RWPE1 (cell line): ENCODE measurements at regions not wholly inside any gene's neighbourhood (a gene's known extent, or its start where the extent isn't known, plus 50 kb on each side); places are given as distances from the start of the nearest gene placed in this dataset.

ENCODE experiments used
- CTCF ChIA-PET: fragments of 350-600 bp; sonication (Branson Sonifier 250); formaldehyde crosslinking; extraction: SDS; loops from one replicate; lab custom pipeline; 2021; lab: Yijun Ruan, JAX
- POLR2A ChIA-PET: fragments of 400-600 bp; formaldehyde crosslinking; extraction: SDS; loops from one replicate; lab custom pipeline; 2020; ENCODE audit warnings: antibody characterized with exemption; ENCODE audit not compliant: low non-redundant PET; lab: Yijun Ruan, JAX
- DNase-seq: peaks from one replicate; pipeline ENCODE4 v3.0.0; 2012; ENCODE audit warnings: low spot score
- H3K27ac ChIP-seq: fragments of 450-650 bp; 2 replicates; pipeline ENCODE4 v1.5.1; 2017
- TF ChIP-seq, protein P1 (sequence below): fragments of 450-650 bp; conservative IDR thresholded peaks from 2 replicates; pipeline ENCODE4 v1.5.1; 2017; ENCODE audit warnings: low read depth, mild to moderate bottlenecking

- no peak for DNase-seq
- CTCF ChIA-PET: no interaction called here
- TF ChIP-seq, protein P1, sequence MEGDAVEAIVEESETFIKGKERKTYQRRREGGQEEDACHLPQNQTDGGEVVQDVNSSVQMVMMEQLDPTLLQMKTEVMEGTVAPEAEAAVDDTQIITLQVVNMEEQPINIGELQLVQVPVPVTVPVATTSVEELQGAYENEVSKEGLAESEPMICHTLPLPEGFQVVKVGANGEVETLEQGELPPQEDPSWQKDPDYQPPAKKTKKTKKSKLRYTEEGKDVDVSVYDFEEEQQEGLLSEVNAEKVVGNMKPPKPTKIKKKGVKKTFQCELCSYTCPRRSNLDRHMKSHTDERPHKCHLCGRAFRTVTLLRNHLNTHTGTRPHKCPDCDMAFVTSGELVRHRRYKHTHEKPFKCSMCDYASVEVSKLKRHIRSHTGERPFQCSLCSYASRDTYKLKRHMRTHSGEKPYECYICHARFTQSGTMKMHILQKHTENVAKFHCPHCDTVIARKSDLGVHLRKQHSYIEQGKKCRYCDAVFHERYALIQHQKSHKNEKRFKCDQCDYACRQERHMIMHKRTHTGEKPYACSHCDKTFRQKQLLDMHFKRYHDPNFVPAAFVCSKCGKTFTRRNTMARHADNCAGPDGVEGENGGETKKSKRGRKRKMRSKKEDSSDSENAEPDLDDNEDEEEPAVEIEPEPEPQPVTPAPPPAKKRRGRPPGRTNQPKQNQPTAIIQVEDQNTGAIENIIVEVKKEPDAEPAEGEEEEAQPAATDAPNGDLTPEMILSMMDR: no peak
- H3K27ac ChIP-seq: no peak overlapping the region
- POLR2A ChIA-PET: no interaction called here
Observed at GRCh38 chr1:147452809-147453208, 88.5 kb upstream of the BCL9 start.

GRCh38 chr1:147463022-147463421 lies 78.3 kb upstream of the BCL9 start:
- TF ChIP-seq, protein P1: no peak
- no peak for DNase-seq
- H3K27ac ChIP-seq: no peak overlapping the region
- POLR2A ChIA-PET: no interaction called here
- CTCF ChIA-PET: no interaction called here

GRCh38 chr1:147466543-147466942 lies 74.8 kb upstream of the BCL9 start:
- H3K27ac ChIP-seq: no peak overlapping the region
- TF ChIP-seq, protein P1: no peak
- CTCF ChIA-PET: no interaction called here
- POLR2A ChIA-PET: no interaction called here
- DNase-seq: no peak

DNA sequence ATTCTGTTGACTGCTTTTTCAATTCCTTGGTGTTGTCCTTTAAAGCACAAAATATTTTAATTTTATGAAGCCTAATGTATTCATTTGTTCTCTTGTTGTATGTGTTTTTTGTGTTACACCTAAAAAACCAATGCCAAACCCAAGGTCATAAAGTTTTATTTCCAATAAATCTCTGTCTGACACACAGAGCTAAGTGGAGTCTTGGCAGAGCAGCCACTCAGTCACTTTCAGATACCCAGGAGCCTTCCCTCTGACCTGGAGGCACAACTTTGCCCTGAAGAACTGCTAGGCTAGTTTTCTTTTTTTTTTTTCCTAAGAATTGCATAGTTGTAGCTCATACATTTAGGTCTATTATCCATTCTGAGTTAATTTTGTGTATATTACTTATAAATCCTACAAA lies 71.2 kb upstream of the BCL9 start:
- ChIA-PET CTCF (no interaction called here), POLR2A (no interaction called here)
- H3K27ac ChIP-seq: no peak overlapping the region
- no peak for DNase-seq
- TF ChIP-seq, protein P1: no peak

- ChIA-PET POLR2A (no interaction called here), CTCF (no interaction called here)
- H3K27ac ChIP-seq: no peak overlapping the region
- TF ChIP-seq, protein P1: no peak
- DNase-seq: no peak
Observed at GRCh38 chr1:147472489-147472888, 68.8 kb upstream of the BCL9 start.

DNA sequence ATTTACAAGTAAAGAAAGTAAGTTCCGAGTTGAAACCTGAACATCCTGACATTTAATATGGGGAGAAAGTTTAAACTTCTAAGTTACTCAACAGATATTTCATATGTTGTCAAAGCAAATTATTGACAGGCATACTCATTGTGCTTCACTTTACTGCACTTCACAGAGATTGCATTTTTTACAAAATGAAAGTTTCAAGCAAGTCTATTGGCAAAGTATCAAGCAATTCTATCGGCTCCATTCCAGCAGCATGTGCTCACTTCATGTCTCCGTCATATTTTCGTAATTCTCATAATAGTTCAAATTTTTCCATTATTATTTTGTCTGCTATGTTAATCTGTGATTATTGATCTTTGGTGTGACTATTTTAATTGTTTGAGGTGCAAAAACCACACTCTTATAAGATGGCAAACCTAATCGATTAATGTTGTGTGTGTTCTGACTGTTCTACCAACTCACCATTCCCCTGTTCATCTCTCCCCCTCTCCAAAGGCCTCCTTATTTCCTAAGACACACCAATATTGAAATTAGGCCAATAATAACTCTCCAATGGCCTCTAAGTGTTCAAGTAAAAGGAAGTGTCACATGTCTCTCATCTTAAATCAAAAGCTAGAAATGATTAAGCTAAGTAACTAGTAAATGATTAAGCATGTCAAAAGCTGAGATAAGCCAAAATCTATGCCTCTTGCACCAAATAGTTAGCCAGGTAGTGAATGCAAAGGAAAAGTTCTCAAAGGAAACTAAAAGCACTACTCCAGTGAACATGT lies 68.2 kb upstream of the BCL9 start:
- DNase-seq: no peak
- H3K27ac ChIP-seq: no peak overlapping the region
- TF ChIP-seq, protein P1: no peak
- CTCF ChIA-PET: interaction anchor here (0.7 kb wide), 1 partner anchor 154 kb away, joined by 3 read pairs; no protein-coding TSS in a partner anchor
- POLR2A ChIA-PET: no interaction called here
